ENCODE measurements at regions not wholly inside any gene's neighbourhood (a gene's known extent, or its start where the extent isn't known, plus 50 kb on each side); places are given as distances from the start of the nearest gene placed in this dataset.
A peak's percentile ranks its signal among the peaks of the same experiment; 100 is the strongest.

- TF ChIP-seq NANOG (IDR thresholded peaks at IDR 0.05; ENCODE audit: insufficient read depth, low read depth, low read length, poor library complexity, severe bottlenecking) (no peak), MAX (IDR thresholded peaks at IDR 0.05) (no peak), YY1 (IDR thresholded peaks at IDR 0.05; ENCODE audit: low read depth, low read length) (no peak), RAD21 (IDR thresholded peaks at IDR 0.05 in 1 of 2, conservative IDR thresholded peaks at IDR 0.05 in 1 of 2; ENCODE audit: low read depth in 2 of 2, low read length in 2 of 2) (peak; percentile 31 to 50; a peak in 3 of 4 replicates)
These were observed 141.2 kb upstream of the LINGO1 start (continued) for GRCh38 chr15:77773903-77774302.

All from H1 (cell line).